BE2C (cell line): ENCODE measurements at regions not wholly inside any gene's neighbourhood (a gene's known extent, or its start where the extent isn't known, plus 50 kb on each side); places are given as distances from the start of the nearest gene placed in this dataset.

ENCODE experiments used
- DNase-seq: peaks from one replicate; pipeline ENCODE4 v3.0.0-alpha.2; 2020
- H3K27me3 ChIP-seq: fragments of 250-450 bp; sonication (Bioruptor Pico); 2 replicates; pipeline ENCODE4 v1.5.1; 2020; ENCODE audit warnings: mild to moderate bottlenecking
- H3K36me3 ChIP-seq: fragments of 250-450 bp; sonication (Bioruptor Pico); 2 replicates; pipeline ENCODE4 v1.5.1; 2020; ENCODE audit warnings: mild to moderate bottlenecking
- H3K4me1 ChIP-seq: fragments of 250-450 bp; sonication (Bioruptor Pico); 2 replicates; pipeline ENCODE4 v1.5.1; 2020
- H3K4me3 ChIP-seq: 2 replicates; pipeline ENCODE4 v1.5.1; 2011; ENCODE audit warnings: low read depth, low read length
- H3K9me3 ChIP-seq: fragments of 250-450 bp; sonication (Bioruptor Pico); 2 replicates; pipeline ENCODE4 v1.5.1; 2020
- CTCF ChIP-seq: IDR thresholded peaks from 2 replicates; pipeline ENCODE4 v1.5.1; 2012; ENCODE audit warnings: mild to moderate bottlenecking, low read depth, low read length

- no peak for DNase-seq
- H3K4me3 ChIP-seq = no peak overlapping the region
- no peaks in the 10 kb centered on the region for H3K9me3 ChIP-seq
- TF ChIP-seq CTCF = no peak
- H3K36me3 ChIP-seq = no peaks in the 10 kb centered on the region
- H3K27me3 ChIP-seq = no peaks in the 10 kb centered on the region
- H3K4me1 ChIP-seq = peaks cover 7% of the 10 kb centered on the region; the same call in 1 of the 2 replicates
Measured at GRCh38 chr20:50267866-50268219, 77.2 kb downstream of the CEBPB start.

GRCh38 chr20:50269091-50270033, 78.7 kb downstream of the CEBPB start:
- Histone ChIP-seq H3K4me1 (peaks cover 10% of the 10 kb centered on the region), H3K4me3 (no peak overlapping the region), H3K36me3 (no peaks in the 10 kb centered on the region), H3K9me3 (no peaks in the 10 kb centered on the region), H3K27me3 (no peaks in the 10 kb centered on the region)
- TF ChIP-seq CTCF = no peak
- no peak for DNase-seq

GRCh38 chr20:50270034-50270395, 79.4 kb downstream of the CEBPB start:
- DNase-seq = no peak
- TF ChIP-seq CTCF = no peak
- Histone ChIP-seq H3K4me3 (no peak overlapping the region), H3K4me1 (peaks cover 10% of the 10 kb centered on the region), H3K36me3 (no peaks in the 10 kb centered on the region), H3K9me3 (no peaks in the 10 kb centered on the region), H3K27me3 (no peaks in the 10 kb centered on the region)

GRCh38 chr20:50270569-50270968, 79.9 kb downstream of the CEBPB start:
- H3K27me3 ChIP-seq = no peaks in the 10 kb centered on the region
- H3K9me3 ChIP-seq = no peaks in the 10 kb centered on the region
- no peak for DNase-seq
- TF ChIP-seq CTCF = no peak
- H3K36me3 ChIP-seq = no peaks in the 10 kb centered on the region
- peaks cover 10% of the 10 kb centered on the region for H3K4me1 ChIP-seq
- no peak overlapping the region for H3K4me3 ChIP-seq

- TF ChIP-seq CTCF = no peak
- no peaks in the 10 kb centered on the region for H3K27me3 ChIP-seq
- no peak for DNase-seq
- no peaks in the 10 kb centered on the region for H3K9me3 ChIP-seq
- H3K4me3 ChIP-seq = no peak overlapping the region
- peaks cover 10% of the 10 kb centered on the region for H3K4me1 ChIP-seq
- no peaks in the 10 kb centered on the region for H3K36me3 ChIP-seq
Measured at GRCh38 chr20:50271176-50271575, 80.5 kb downstream of the CEBPB start.

- Histone ChIP-seq H3K27me3 (no peaks in the 10 kb centered on the region), H3K4me1 (peaks cover 10% of the 10 kb centered on the region), H3K4me3 (no peak overlapping the region), H3K9me3 (no peaks in the 10 kb centered on the region), H3K36me3 (no peaks in the 10 kb centered on the region)
- no peak for TF ChIP-seq CTCF
- DNase-seq = no peak
Measured at GRCh38 chr20:50271612-50272011, 81.0 kb downstream of the CEBPB start.
